ENCODE measurements at regions not wholly inside any gene's neighbourhood (a gene's known extent, or its start where the extent isn't known, plus 50 kb on each side); places are given as distances from the start of the nearest gene placed in this dataset.

GRCh38 chr1:13935336-13935735, 235.3 kb downstream of the PRDM2 start:
- TF ChIP-seq, protein P1, sequence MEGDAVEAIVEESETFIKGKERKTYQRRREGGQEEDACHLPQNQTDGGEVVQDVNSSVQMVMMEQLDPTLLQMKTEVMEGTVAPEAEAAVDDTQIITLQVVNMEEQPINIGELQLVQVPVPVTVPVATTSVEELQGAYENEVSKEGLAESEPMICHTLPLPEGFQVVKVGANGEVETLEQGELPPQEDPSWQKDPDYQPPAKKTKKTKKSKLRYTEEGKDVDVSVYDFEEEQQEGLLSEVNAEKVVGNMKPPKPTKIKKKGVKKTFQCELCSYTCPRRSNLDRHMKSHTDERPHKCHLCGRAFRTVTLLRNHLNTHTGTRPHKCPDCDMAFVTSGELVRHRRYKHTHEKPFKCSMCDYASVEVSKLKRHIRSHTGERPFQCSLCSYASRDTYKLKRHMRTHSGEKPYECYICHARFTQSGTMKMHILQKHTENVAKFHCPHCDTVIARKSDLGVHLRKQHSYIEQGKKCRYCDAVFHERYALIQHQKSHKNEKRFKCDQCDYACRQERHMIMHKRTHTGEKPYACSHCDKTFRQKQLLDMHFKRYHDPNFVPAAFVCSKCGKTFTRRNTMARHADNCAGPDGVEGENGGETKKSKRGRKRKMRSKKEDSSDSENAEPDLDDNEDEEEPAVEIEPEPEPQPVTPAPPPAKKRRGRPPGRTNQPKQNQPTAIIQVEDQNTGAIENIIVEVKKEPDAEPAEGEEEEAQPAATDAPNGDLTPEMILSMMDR (conservative IDR thresholded peaks at IDR 0.05): no peak
- no peak for TF ChIP-seq EZH2 (IDR thresholded peaks at IDR 0.05; ENCODE audit: low read depth)

Measured in PC-9 (cell line).